Left lung (tissue), 4 donors: ENCODE measurements at regions not wholly inside any gene's neighbourhood (a gene's known extent, or its start where the extent isn't known, plus 50 kb on each side); places are given as distances from the start of the nearest gene placed in this dataset.

ENCODE experiments used
- ATAC-seq: fragments of 200-7000 bp; cut with Tn5 transposase; one replicate; pipeline ENCODE4 v1.9.1; 2020; ENCODE audit warnings: moderate library complexity
- DNase-seq, 4 donors: peaks; one replicate each; pipeline ENCODE4 v3.0.0-alpha.2; 2013 to 2020
- H3K27ac ChIP-seq, 2 donors: fragments of 200-600 bp; sonication (generic) in 1 of 2; one replicate each; pipeline versions ENCODE4 v1.5.0 to v1.8.0; 2020 to 2021
- H3K27me3 ChIP-seq, 2 donors: fragments of 200-600 bp; sonication (generic) in 1 of 2; one replicate each; pipeline versions ENCODE4 v1.5.0 to v1.8.0; 2020 to 2021
- H3K36me3 ChIP-seq, 2 donors: fragments of 200-600 bp; sonication (generic) in 1 of 2; one replicate each; pipeline versions ENCODE4 v1.5.0 to v1.8.0; 2020 to 2021
- H3K4me1 ChIP-seq, 2 donors: fragments of 200-600 bp; one replicate each; pipeline ENCODE4 v1.8.0; 2021
- H3K4me3 ChIP-seq, 2 donors: fragments of 200-600 bp; sonication (generic) in 1 of 2; one replicate each; pipeline versions ENCODE4 v1.5.0 to v1.8.0; 2020 to 2021; ENCODE audit warnings: mild to moderate bottlenecking in 1 of 2
- H3K9me3 ChIP-seq, 2 donors: fragments of 200-600 bp; sonication (generic) in 1 of 2; one replicate each; pipeline versions ENCODE4 v1.5.0 to v1.8.0; 2020 to 2021
- intact Hi-C, 2 donors: fragments of 100-400 bp; cut with DNase I; formaldehyde crosslinking; loops; one replicate each; pipeline versions ENCODE4 v1.11.2 to v1.14.2; 2022
- TF ChIP-seq, protein P1 (sequence below), 2 donors: fragments of 200-600 bp; sonication (generic) in 1 of 2; IDR thresholded peaks; one replicate each; pipeline versions ENCODE4 v1.5.0 to v1.8.0; 2021; ENCODE audit warnings: antibody characterized with exemption in 2 of 2
- donor health status: DM: no; HTN: yes; CAD: no.
- donor health status: DM: no; HTN: no; CAD: no.

DNA sequence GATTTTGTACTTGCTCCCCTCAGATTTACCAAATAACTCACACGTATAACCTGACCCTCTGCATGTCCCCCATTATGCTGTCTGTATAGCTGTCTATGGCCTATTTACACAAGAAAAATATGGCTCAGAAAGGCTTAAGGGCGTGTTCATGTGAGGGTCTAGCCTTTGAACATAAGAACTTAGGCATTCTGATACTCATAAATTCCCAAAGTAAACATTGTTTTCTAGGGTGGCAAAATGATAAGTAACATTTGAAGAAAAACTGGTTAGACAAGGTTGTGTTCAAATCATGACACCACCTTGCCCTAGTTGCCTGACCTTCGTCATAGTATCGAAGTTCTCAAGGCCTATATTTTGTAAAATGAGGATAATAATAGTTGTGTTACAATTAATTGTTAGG, 394.6 kb downstream of the LRRIQ3 start:
- Histone ChIP-seq H3K9me3 (peaks cover 0 to 2% of the 10 kb centered on the region in 2 donors), H3K36me3 (no peaks in the 10 kb centered on the region), H3K27me3 (no peaks in the 10 kb centered on the region), H3K4me1 (no peaks in the 10 kb centered on the region), H3K4me3 (no peak overlapping the region), H3K27ac (no peak overlapping the region)
- intact Hi-C loops: no loop called here
- TF ChIP-seq, protein P1, sequence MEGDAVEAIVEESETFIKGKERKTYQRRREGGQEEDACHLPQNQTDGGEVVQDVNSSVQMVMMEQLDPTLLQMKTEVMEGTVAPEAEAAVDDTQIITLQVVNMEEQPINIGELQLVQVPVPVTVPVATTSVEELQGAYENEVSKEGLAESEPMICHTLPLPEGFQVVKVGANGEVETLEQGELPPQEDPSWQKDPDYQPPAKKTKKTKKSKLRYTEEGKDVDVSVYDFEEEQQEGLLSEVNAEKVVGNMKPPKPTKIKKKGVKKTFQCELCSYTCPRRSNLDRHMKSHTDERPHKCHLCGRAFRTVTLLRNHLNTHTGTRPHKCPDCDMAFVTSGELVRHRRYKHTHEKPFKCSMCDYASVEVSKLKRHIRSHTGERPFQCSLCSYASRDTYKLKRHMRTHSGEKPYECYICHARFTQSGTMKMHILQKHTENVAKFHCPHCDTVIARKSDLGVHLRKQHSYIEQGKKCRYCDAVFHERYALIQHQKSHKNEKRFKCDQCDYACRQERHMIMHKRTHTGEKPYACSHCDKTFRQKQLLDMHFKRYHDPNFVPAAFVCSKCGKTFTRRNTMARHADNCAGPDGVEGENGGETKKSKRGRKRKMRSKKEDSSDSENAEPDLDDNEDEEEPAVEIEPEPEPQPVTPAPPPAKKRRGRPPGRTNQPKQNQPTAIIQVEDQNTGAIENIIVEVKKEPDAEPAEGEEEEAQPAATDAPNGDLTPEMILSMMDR (IDR thresholded peaks at IDR 0.05): no peak
- DNase-seq (no peak), ATAC-seq (peak; percentile 38)

DNA sequence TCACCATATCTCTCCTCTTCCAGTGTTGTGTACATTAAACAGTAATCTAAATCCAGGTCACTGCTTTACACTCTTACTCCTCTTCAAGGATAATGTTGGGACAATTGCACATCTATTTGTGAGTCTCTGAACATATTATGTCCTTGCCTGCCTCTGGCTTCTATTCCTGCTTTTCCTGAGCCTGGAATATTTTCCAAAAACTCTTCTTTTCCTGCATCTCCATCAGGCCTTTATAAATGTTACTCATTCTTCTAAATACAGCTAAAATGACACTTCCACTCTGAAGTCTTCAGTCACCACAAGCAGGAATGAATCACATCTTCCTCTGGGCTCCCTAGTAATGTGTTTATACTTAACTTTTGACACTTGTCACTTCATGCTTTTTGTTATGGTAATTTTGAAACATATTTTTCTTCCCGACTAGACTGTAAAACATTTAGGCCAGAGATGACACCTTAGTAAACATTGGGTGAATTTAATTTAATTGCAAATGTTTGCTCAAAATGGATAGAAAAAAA, 396.0 kb downstream of the LRRIQ3 start:
- ATAC-seq (no peak), DNase-seq (no peak)
- intact Hi-C loops: no loop called here
- no peaks in the 10 kb centered on the region for H3K4me1 ChIP-seq
- H3K36me3 ChIP-seq: no peaks in the 10 kb centered on the region
- TF ChIP-seq, protein P1 (IDR thresholded peaks at IDR 0.05): no peak
- no peaks in the 10 kb centered on the region for H3K9me3 ChIP-seq
- no peak overlapping the region for H3K27ac ChIP-seq
- no peak overlapping the region for H3K4me3 ChIP-seq
- H3K27me3 ChIP-seq: no peaks in the 10 kb centered on the region

DNA sequence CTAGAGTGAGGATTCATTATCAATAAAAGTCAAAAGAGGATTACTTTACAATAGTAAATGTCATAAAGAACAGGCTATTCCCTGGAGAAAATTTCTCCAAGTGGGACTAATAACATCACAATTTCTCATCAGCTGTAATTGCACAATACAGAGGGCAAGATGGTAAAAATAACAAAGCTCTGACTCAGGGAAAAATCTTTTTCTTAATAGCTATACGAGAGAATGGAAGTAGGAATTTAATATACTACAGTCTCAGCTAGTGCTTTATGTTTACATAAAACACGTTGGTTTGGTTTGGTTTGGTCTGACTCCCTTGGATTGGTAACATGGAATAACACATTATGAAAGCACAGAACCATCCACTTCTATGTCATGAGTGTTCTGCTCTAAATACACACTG, 397.6 kb downstream of the LRRIQ3 start:
- Histone ChIP-seq H3K4me1 (no peaks in the 10 kb centered on the region), H3K36me3 (no peaks in the 10 kb centered on the region), H3K4me3 (no peak overlapping the region), H3K9me3 (no peaks in the 10 kb centered on the region), H3K27me3 (no peaks in the 10 kb centered on the region), H3K27ac (no peak overlapping the region)
- ATAC-seq: peak; percentile 47
- TF ChIP-seq, protein P1 (IDR thresholded peaks at IDR 0.05): no peak
- DNase-seq: no peak
- intact Hi-C loops: no loop called here

DNA sequence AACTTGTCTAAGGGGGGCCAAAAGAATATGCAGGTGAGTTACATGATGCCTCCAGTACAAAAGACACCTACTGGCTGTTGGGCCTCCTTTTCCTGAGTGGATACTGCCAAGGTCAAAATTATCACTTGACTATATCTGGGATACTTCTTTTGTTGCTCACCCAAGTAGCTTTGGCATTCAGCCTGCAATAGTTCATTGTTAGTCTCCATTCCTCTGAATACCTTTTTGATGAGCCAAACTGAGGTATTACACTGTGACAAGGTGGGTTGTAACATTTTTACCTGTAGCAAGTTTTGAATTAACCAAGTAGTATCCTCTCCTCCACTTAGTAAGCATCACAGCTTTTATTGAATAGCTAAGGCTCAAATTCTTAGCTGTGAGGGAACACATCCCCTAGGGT, 408.0 kb downstream of the LRRIQ3 start:
- ATAC-seq (no peak), DNase-seq (no peak)
- Histone ChIP-seq H3K36me3 (no peaks in the 10 kb centered on the region), H3K27ac (no peak overlapping the region), H3K27me3 (no peaks in the 10 kb centered on the region), H3K9me3 (peaks cover 0 to 4% of the 10 kb centered on the region in 2 donors), H3K4me1 (no peaks in the 10 kb centered on the region), H3K4me3 (no peak overlapping the region)
- intact Hi-C loops: no loop called here
- TF ChIP-seq, protein P1 (IDR thresholded peaks at IDR 0.05): no peak

DNA sequence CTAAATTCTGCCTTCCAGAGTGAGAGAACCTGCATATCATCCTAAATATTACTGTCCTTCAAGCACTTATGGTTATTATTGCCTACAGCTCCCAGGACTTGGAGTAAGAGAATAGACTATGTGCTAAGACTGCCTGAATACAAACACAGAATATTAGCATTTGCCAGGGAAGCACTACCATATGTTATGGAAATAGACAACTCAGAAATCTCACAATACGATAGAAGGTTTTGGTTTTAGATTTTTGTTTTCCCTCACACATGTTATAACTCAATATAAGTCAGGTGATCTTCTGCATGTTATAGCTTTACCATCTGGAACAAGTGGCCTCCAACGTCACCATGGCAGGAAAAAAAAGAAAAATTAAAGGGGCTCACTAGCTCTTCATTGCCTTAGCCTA, 413.9 kb downstream of the LRRIQ3 start:
- H3K27ac ChIP-seq: no peak overlapping the region
- H3K4me3 ChIP-seq: no peak overlapping the region
- no peaks in the 10 kb centered on the region for H3K36me3 ChIP-seq
- no peak for DNase-seq
- intact Hi-C loops: no loop called here
- peaks cover 0 to 2% of the 10 kb centered on the region in 2 donors for H3K9me3 ChIP-seq
- no peaks in the 10 kb centered on the region for H3K4me1 ChIP-seq
- TF ChIP-seq, protein P1 (IDR thresholded peaks at IDR 0.05): no peak
- no peak for ATAC-seq
- no peaks in the 10 kb centered on the region for H3K27me3 ChIP-seq
